CD4-positive, CD25-positive, alpha-beta regulatory T cell (primary cell): ENCODE measurements at regions not wholly inside any gene's neighbourhood (a gene's known extent, or its start where the extent isn't known, plus 50 kb on each side); places are given as distances from the start of the nearest gene placed in this dataset.
A peak's percentile ranks its signal among the peaks of the same experiment; 100 is the strongest.
"Not testable (repeated sequence)": the region's sequence is repeated elsewhere in the genome, so short reads cannot be mapped to it uniquely, and the experiment has no call there.

ENCODE experiments used
- ATAC-seq, 2 donors: fragments of 150-1000 bp; cut with Tn5 transposase; one replicate each; pipeline ENCODE4 v1.10.0; 2021; ENCODE audit warnings: low read depth in 2 of 2, moderate number of reproducible peaks in 2 of 2, moderate library complexity in 1 of 2
- DNase-seq, 3 donors: peaks; one replicate each; pipeline versions ENCODE4 v3.0.0 to v3.0.0-alpha.2; 2012 to 2022; ENCODE audit warnings: mixed read lengths in 1 of 3
- H3K27ac ChIP-seq: one replicate; pipeline ENCODE4 v1.7.0; 2013; ENCODE audit warnings: mild to moderate bottlenecking, low read length; ENCODE audit not compliant: insufficient read depth, poor library complexity, severe bottlenecking
- H3K27me3 ChIP-seq: one replicate; pipeline ENCODE4 v1.7.0; 2013; ENCODE audit warnings: low read length; ENCODE audit not compliant: control insufficient read depth, insufficient read depth
- H3K36me3 ChIP-seq: one replicate; pipeline ENCODE4 v1.7.0; 2013; ENCODE audit warnings: mild to moderate bottlenecking, low read length, moderate library complexity; ENCODE audit not compliant: control insufficient read depth, insufficient read depth
- H3K4me1 ChIP-seq: 2 replicates; pipeline ENCODE4 v1.7.0; 2013; ENCODE audit warnings: mild to moderate bottlenecking, low read length; ENCODE audit not compliant: insufficient read depth, control insufficient read depth, poor library complexity, severe bottlenecking
- H3K4me3 ChIP-seq: one replicate; pipeline ENCODE4 v1.7.0; 2013; ENCODE audit warnings: low read depth, mild to moderate bottlenecking, low read length, moderate library complexity
- H3K9me3 ChIP-seq, 2 experiments: 1 replicate in 1 of 2; 2 replicates in 1 of 2; pipeline ENCODE4 v1.7.0; 2013; ENCODE audit warnings: low read length in 2 of 2, mild to moderate bottlenecking in 1 of 2, moderate library complexity in 1 of 2; ENCODE audit not compliant: control insufficient read depth in 2 of 2
- H3K27ac Mint-ChIP-seq, 3 donors: one replicate each; pipeline ENCODE4 v1.8.0; 2020 to 2022; ENCODE audit warnings: mild to moderate bottlenecking in 3 of 3, mixed read lengths in 3 of 3, moderate library complexity in 2 of 3
- H3K27me3 Mint-ChIP-seq: one replicate; pipeline ENCODE4 v1.8.0; 2022; ENCODE audit warnings: mild to moderate bottlenecking, mixed read lengths
- H3K36me3 Mint-ChIP-seq: one replicate; pipeline ENCODE4 v1.8.0; 2020; ENCODE audit warnings: mixed read lengths
- H3K4me1 Mint-ChIP-seq, 4 donors: one replicate each; pipeline ENCODE4 v1.8.0; 2020 to 2022; ENCODE audit warnings: mixed read lengths in 4 of 4, mild to moderate bottlenecking in 1 of 4
- H3K4me3 Mint-ChIP-seq, 4 donors: one replicate each; pipeline ENCODE4 v1.8.0; 2020 to 2022; ENCODE audit warnings: mild to moderate bottlenecking in 4 of 4, mixed read lengths in 4 of 4, moderate library complexity in 3 of 4
- H3K9me3 Mint-ChIP-seq, 7 donors: one replicate each; pipeline ENCODE4 v1.8.0; 2020 to 2022; ENCODE audit warnings: mixed read lengths in 7 of 7, mild to moderate bottlenecking in 3 of 7, moderate library complexity in 2 of 7

DNA sequence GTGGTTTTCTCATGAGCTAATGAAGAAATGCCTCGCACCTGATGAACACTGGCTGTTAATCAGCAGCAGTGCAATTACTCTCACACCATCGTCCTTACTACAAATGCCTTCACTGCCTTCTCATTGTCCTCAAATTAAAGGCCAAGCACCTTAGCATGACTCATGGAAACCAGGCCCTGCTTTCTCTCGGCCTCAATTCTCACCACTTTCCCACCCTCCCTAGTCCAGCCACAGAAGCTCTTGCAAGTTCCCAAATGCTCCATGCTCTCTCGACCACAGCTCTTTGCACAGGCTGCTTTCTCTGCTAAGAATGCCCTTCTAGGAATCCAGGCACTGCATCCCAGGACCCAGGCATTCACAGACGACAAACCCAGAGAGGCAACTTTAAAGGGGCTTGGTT lies 94.6 kb upstream of the KLF4 start:
- no peak overlapping the region for H3K27ac ChIP-seq
- H3K4me1 ChIP-seq = no peaks in the 10 kb centered on the region
- no peaks in the 10 kb centered on the region for H3K27me3 ChIP-seq
- peaks cover 0 to 5% (median 0%) of the 10 kb centered on the region in 7 donors for H3K9me3 Mint-ChIP-seq
- no peak for ATAC-seq
- H3K4me1 Mint-ChIP-seq = no peaks in the 10 kb centered on the region
- no peaks in the 10 kb centered on the region for H3K36me3 ChIP-seq
- no peak for DNase-seq
- H3K9me3 ChIP-seq = no peaks in the 10 kb centered on the region
- no peak overlapping the region for H3K4me3 Mint-ChIP-seq
- no peaks in the 10 kb centered on the region for H3K36me3 Mint-ChIP-seq
- no peak overlapping the region for H3K27ac Mint-ChIP-seq
- H3K4me3 ChIP-seq = no peak overlapping the region
- no peaks in the 10 kb centered on the region for H3K27me3 Mint-ChIP-seq

DNA sequence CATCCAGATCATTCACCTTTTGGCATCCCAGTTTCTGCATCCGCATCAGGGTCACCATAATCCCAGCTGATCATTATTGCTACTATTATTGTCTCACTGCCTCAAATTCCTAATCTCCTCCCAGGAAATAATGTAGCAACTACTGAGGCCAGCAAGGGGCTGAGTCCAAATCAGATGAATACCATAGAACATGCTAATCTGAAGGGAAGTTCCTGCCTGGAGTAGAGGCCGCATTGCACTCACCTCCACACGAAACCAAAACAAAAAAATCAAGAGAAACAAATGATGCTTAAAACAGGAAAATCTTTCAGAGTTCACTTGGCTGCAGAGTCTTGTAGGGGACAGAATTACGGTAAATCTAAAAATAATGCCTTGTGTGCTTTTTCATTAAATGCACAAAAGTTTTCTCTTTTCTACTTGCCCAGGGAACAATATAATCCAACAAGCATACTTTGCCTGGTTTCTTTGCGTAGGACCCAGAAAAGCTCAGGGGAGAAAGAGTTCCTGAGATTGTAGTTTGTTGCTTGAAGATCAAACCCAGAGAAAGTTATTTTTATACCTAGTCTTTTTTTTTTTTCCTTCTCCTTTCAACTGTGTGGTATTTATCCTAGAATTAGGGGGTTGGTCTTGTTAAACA lies 87.7 kb upstream of the KLF4 start:
- no peaks in the 10 kb centered on the region for H3K9me3 ChIP-seq
- DNase-seq = no peak
- Mint-ChIP-seq H3K27ac (no peak overlapping the region), H3K4me3 (no peak overlapping the region), H3K4me1 (no peaks in the 10 kb centered on the region), H3K9me3 (peaks cover 0 to 2% (median 0%) of the 10 kb centered on the region in 7 donors), H3K36me3 (no peaks in the 10 kb centered on the region), H3K27me3 (no peaks in the 10 kb centered on the region)
- no peaks in the 10 kb centered on the region for H3K27me3 ChIP-seq
- H3K27ac ChIP-seq = no peak overlapping the region
- no peaks in the 10 kb centered on the region for H3K36me3 ChIP-seq
- ATAC-seq = no peak
- no peaks in the 10 kb centered on the region for H3K4me1 ChIP-seq
- no peak overlapping the region for H3K4me3 ChIP-seq

DNA sequence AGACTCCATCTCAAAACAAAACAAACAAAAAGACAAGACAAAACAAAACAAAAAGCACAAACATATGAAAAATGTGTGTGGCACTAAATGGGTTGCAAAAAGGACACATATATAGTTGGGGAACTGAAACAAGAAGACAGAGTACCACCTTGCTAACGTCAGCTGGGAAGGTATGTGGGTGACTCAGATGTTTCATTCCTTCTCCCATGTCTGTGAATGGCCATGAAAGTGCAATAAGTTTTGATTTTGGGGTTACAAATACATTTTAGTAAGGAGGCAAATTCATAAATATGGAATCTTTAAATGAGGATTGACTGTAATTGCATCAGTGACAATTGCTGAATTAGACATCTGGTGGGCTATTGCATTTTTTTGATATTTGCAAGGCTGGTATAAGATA lies 81.6 kb upstream of the KLF4 start:
- ATAC-seq = no peak

DNA sequence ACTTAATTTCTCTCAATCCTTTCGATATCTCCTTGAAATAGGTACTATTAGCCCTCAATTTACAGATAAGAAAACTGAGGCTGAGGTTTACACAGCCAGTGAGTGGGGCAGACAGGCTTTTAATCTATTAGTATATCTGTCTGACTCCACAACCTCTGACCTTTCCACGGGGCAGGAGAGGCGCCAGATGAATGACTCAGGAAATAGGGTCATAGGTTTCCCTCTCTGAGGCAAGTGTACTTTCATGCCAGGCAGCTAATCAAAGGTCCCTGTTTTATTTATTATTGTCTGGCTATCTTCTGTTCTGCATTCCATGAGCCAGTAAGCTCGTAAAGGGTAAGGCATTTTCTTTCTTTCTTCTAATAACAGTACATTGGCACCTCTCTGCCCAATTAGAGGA lies 79.6 kb upstream of the KLF4 start:
- Mint-ChIP-seq H3K4me1 (no peaks in the 10 kb centered on the region), H3K27ac (no peak overlapping the region), H3K36me3 (no peaks in the 10 kb centered on the region), H3K27me3 (peaks cover 4% of the 10 kb centered on the region), H3K9me3 (peaks cover 0 to 4% (median 0%) of the 10 kb centered on the region in 7 donors), H3K4me3 (no peak overlapping the region)
- no peaks in the 10 kb centered on the region for H3K4me1 ChIP-seq
- H3K4me3 ChIP-seq = no peak overlapping the region
- no peaks in the 10 kb centered on the region for H3K9me3 ChIP-seq
- no peak for ATAC-seq
- no peaks in the 10 kb centered on the region for H3K27me3 ChIP-seq
- DNase-seq = no peak
- H3K27ac ChIP-seq = no peak overlapping the region
- no peaks in the 10 kb centered on the region for H3K36me3 ChIP-seq

More for the DNA sequence above, 81.6 kb upstream of the KLF4 start:
- Histone ChIP-seq H3K4me3 (no peak overlapping the region), H3K36me3 (no peaks in the 10 kb centered on the region), H3K27me3 (no peaks in the 10 kb centered on the region), H3K9me3 (no peaks in the 10 kb centered on the region), H3K27ac (no peak overlapping the region), H3K4me1 (no peaks in the 10 kb centered on the region)
- H3K4me1 Mint-ChIP-seq = no peaks in the 10 kb centered on the region
- H3K27me3 Mint-ChIP-seq = no peaks in the 10 kb centered on the region
- H3K36me3 Mint-ChIP-seq = no peaks in the 10 kb centered on the region
- no peak overlapping the region for H3K27ac Mint-ChIP-seq
- peaks cover 0 to 4% (median 0%) of the 10 kb centered on the region in 7 donors for H3K9me3 Mint-ChIP-seq
- no peak for DNase-seq
- no peak overlapping the region for H3K4me3 Mint-ChIP-seq

DNA sequence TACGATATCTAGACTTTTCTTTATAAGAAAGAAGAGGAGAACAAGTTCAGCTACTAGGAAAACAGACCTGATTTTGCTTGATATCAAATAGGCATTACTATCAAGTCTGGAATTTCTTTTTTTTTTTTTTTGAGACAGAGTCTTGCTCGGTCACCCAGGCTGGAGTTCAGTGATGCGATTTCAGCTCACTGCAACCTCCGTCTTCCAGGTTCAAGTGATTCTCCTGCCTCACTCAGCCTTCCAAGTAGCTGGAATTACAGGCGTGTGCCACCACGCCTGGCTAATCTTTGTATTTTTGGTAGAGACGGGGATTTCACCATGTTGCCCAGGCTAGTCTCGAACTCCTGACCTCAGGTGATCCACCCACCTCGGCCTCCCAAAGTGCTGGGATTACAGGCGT lies 78.8 kb upstream of the KLF4 start:
- not testable (repeated sequence) for ATAC-seq

DNA sequence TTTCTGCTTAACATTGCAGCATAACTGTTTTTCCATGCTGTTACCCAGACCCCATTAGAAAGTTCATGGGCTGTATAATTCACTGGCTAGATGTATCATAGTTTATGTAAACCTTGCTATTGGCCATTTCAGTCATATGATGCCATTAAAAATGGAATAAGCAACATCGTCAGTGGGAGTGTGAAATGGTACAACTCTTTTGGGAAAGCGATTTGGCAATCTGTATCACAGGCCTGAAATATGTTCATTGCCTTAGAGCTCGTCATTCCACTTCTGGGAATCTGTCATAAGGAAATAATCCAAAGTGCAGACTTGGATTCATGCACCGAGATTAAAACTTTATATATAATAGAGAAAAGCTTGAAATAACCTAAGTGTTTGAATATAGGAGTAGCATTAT lies 77.9 kb upstream of the KLF4 start:
- peaks cover 0 to 4% (median 0%) of the 10 kb centered on the region in 7 donors for H3K9me3 Mint-ChIP-seq
- H3K4me1 Mint-ChIP-seq = no peaks in the 10 kb centered on the region
- DNase-seq (no peak), ATAC-seq (no peak)
- Histone ChIP-seq H3K36me3 (no peaks in the 10 kb centered on the region), H3K27me3 (no peaks in the 10 kb centered on the region), H3K4me1 (no peaks in the 10 kb centered on the region), H3K4me3 (no peak overlapping the region), H3K27ac (no peak overlapping the region), H3K9me3 (no peaks in the 10 kb centered on the region)
- no peak overlapping the region for H3K27ac Mint-ChIP-seq
- H3K4me3 Mint-ChIP-seq = no peak overlapping the region
- peaks cover 4% of the 10 kb centered on the region for H3K27me3 Mint-ChIP-seq
- H3K36me3 Mint-ChIP-seq = no peaks in the 10 kb centered on the region

More for the DNA sequence above, 78.8 kb upstream of the KLF4 start:
- H3K9me3 Mint-ChIP-seq, H3K36me3 ChIP-seq, H3K27ac Mint-ChIP-seq, H3K36me3 Mint-ChIP-seq, H3K27me3 Mint-ChIP-seq, H3K4me1 Mint-ChIP-seq, H3K4me1 ChIP-seq, H3K9me3 ChIP-seq, H3K27me3 ChIP-seq, H3K27ac ChIP-seq, H3K4me3 ChIP-seq, DNase-seq, H3K4me3 Mint-ChIP-seq: not testable (repeated sequence)

DNA sequence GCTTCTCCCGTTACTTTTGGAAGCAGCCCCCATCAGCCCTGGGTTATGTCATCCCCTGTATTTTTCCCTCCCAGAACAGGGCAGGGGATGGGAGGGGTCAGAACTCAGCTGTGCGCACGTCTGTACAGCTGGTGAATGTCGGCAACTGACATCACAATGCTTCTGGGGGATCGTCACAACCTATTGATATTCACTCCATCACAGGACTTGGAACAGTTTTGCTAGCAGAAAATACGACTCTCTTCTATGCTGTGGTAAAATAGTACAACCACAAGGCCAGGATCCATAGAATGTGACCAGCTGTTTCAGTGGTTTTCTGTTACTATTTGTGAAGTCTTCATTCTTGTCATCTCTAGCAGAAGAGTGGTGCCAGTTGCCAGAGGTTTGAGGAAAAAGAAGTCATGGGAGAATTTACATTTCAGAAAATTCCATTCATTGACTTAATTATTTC lies 77.1 kb upstream of the KLF4 start:
- H3K9me3 ChIP-seq = no peaks in the 10 kb centered on the region
- H3K36me3 Mint-ChIP-seq = no peaks in the 10 kb centered on the region
- no peaks in the 10 kb centered on the region for H3K27me3 ChIP-seq
- no peak overlapping the region for H3K4me3 Mint-ChIP-seq
- peaks cover 4% of the 10 kb centered on the region for H3K27me3 Mint-ChIP-seq
- DNase-seq (no peak), ATAC-seq (no peak)
- H3K4me3 ChIP-seq = no peak overlapping the region
- H3K27ac ChIP-seq = no peak overlapping the region
- H3K27ac Mint-ChIP-seq = no peak overlapping the region
- no peaks in the 10 kb centered on the region for H3K4me1 ChIP-seq
- no peaks in the 10 kb centered on the region for H3K4me1 Mint-ChIP-seq
- peaks cover 0 to 4% (median 0%) of the 10 kb centered on the region in 7 donors for H3K9me3 Mint-ChIP-seq
- no peaks in the 10 kb centered on the region for H3K36me3 ChIP-seq

DNA sequence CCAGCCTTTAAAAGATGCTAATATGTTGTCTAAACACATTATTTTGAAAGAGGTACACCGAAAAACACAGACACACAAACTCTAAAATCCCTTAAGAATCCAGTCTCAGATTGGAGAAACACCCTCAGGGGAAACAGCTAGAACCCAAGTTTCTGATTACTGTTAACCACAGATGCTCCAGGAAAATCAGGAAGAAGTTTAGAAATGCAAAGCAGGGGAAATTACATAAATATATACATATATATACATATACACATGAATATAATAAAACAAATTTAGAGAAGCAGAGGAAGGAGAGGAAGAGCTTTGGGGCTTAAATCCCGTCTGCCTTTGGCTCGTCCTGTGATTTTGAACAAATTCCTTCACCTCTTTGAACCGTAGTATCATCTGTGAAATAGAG lies 73.2 kb upstream of the KLF4 start:
- H3K27ac ChIP-seq = no peak overlapping the region
- Mint-ChIP-seq H3K4me1 (no peaks in the 10 kb centered on the region), H3K27me3 (peaks cover 4% of the 10 kb centered on the region), H3K9me3 (peaks cover 0 to 4% (median 0%) of the 10 kb centered on the region in 7 donors), H3K4me3 (no peak overlapping the region), H3K27ac (peak overlapping the region in 1 of 3 donors; percentile 67), H3K36me3 (no peaks in the 10 kb centered on the region)
- no peaks in the 10 kb centered on the region for H3K36me3 ChIP-seq
- no peak overlapping the region for H3K4me3 ChIP-seq
- no peak for ATAC-seq
- H3K9me3 ChIP-seq = no peaks in the 10 kb centered on the region
- no peaks in the 10 kb centered on the region for H3K27me3 ChIP-seq
- H3K4me1 ChIP-seq = no peaks in the 10 kb centered on the region
- DNase-seq = no peak
